ENCODE measurements at regions not wholly inside any gene's neighbourhood (a gene's known extent, or its start where the extent isn't known, plus 50 kb on each side); places are given as distances from the start of the nearest gene placed in this dataset.

- no peak overlapping the region for H3K4me3 Mint-ChIP-seq
- H3K27me3 Mint-ChIP-seq, result peaks cover 22% of the 10 kb centered on the region
- no peak for DNase-seq
- H3K36me3 Mint-ChIP-seq (ENCODE audit: low read depth), result no peaks in the 10 kb centered on the region
- H3K4me1 Mint-ChIP-seq, result no peaks in the 10 kb centered on the region
- ChIA-PET POLR2A (no interaction called here), CTCF (no interaction called here)
- no peaks in the 10 kb centered on the region for H3K9me3 Mint-ChIP-seq
- H3K27ac Mint-ChIP-seq, result no peak overlapping the region
Observed at GRCh38 chr13:29688193-29688592, 92.7 kb upstream of the SLC7A1 start.

GRCh38 chr13:29684441-29684840 is 89.0 kb upstream of the SLC7A1 start:
- CTCF ChIA-PET, result no interaction called here
- Mint-ChIP-seq H3K36me3 (ENCODE audit: low read depth) (no peaks in the 10 kb centered on the region), H3K4me3 (no peak overlapping the region), H3K27me3 (peaks cover 21% of the 10 kb centered on the region), H3K9me3 (no peaks in the 10 kb centered on the region), H3K27ac (no peak overlapping the region), H3K4me1 (no peaks in the 10 kb centered on the region)
- no peak for DNase-seq
- POLR2A ChIA-PET, result no interaction called here

- no peaks in the 10 kb centered on the region for H3K4me1 Mint-ChIP-seq
- no peak overlapping the region for H3K4me3 Mint-ChIP-seq
- DNase-seq, result no peak
- H3K27me3 Mint-ChIP-seq, result peaks cover 20% of the 10 kb centered on the region
- ChIA-PET CTCF (interaction anchor here (1.2 kb wide), 1 partner anchor 12 kb away, joined by 3 read pairs; no protein-coding TSS in a partner anchor), POLR2A (no interaction called here)
- no peaks in the 10 kb centered on the region for H3K36me3 Mint-ChIP-seq (ENCODE audit: low read depth)
- no peaks in the 10 kb centered on the region for H3K9me3 Mint-ChIP-seq
- no peak overlapping the region for H3K27ac Mint-ChIP-seq
Observed at GRCh38 chr13:29683041-29683440, 87.6 kb upstream of the SLC7A1 start.

DNA sequence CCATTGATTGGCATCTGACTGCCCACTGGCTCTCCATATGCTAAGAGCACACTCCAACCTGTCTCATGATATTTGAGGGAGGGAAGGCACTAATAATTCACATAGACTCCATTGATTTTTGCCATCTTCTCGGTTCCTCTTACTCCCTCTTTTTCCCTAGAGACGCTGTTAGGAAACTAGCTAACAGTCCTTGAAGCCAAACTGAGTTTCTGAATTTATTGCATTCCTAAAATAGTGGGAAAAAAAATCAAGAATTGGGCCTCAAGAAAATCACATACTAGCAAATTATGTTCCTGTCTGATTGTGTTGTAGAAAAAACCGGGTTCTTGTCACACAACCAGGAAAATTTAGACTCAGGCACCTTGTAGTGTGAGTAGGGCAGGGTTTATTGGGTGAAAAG is 86.4 kb upstream of the SLC7A1 start:
- CTCF ChIA-PET, result no interaction called here
- no peak overlapping the region for H3K4me3 Mint-ChIP-seq
- H3K27me3 Mint-ChIP-seq, result peaks cover 15% of the 10 kb centered on the region
- no peak overlapping the region for H3K27ac Mint-ChIP-seq
- H3K4me1 Mint-ChIP-seq, result no peaks in the 10 kb centered on the region
- H3K36me3 Mint-ChIP-seq (ENCODE audit: low read depth), result no peaks in the 10 kb centered on the region
- POLR2A ChIA-PET, result no interaction called here
- no peak for DNase-seq
- no peaks in the 10 kb centered on the region for H3K9me3 Mint-ChIP-seq

GRCh38 chr13:29679396-29680053 is 84.0 kb upstream of the SLC7A1 start:
- CTCF ChIA-PET, result no interaction called here
- no peaks in the 10 kb centered on the region for H3K36me3 Mint-ChIP-seq (ENCODE audit: low read depth)
- no peak overlapping the region for H3K4me3 Mint-ChIP-seq
- H3K27me3 Mint-ChIP-seq, result peaks cover 12% of the 10 kb centered on the region
- no peak overlapping the region for H3K27ac Mint-ChIP-seq
- DNase-seq, result no peak
- H3K4me1 Mint-ChIP-seq, result no peaks in the 10 kb centered on the region
- no peaks in the 10 kb centered on the region for H3K9me3 Mint-ChIP-seq
- POLR2A ChIA-PET, result no interaction called here

GRCh38 chr13:29677627-29678026 is 82.1 kb upstream of the SLC7A1 start:
- H3K36me3 Mint-ChIP-seq (ENCODE audit: low read depth), result no peaks in the 10 kb centered on the region
- DNase-seq, result no peak
- ChIA-PET CTCF (no interaction called here), POLR2A (no interaction called here)
- H3K27me3 Mint-ChIP-seq, result peaks cover 13% of the 10 kb centered on the region
- no peak overlapping the region for H3K27ac Mint-ChIP-seq
- H3K4me1 Mint-ChIP-seq, result no peaks in the 10 kb centered on the region
- H3K4me3 Mint-ChIP-seq, result no peak overlapping the region
- H3K9me3 Mint-ChIP-seq, result no peaks in the 10 kb centered on the region

- no peak for DNase-seq
- CTCF ChIA-PET, result interaction anchor here (1.1 kb wide), 1 partner anchor 169 kb away, joined by 4 read pairs; no protein-coding TSS in a partner anchor
- Mint-ChIP-seq H3K36me3 (ENCODE audit: low read depth) (no peaks in the 10 kb centered on the region), H3K4me1 (no peaks in the 10 kb centered on the region), H3K9me3 (no peaks in the 10 kb centered on the region), H3K27ac (no peak overlapping the region), H3K27me3 (peaks cover 9% of the 10 kb centered on the region), H3K4me3 (no peak overlapping the region)
- POLR2A ChIA-PET, result no interaction called here
Observed at GRCh38 chr13:29676941-29677452, 81.5 kb upstream of the SLC7A1 start.

GRCh38 chr13:29676535-29676934 is 81.0 kb upstream of the SLC7A1 start:
- no peak overlapping the region for H3K27ac Mint-ChIP-seq
- no peaks in the 10 kb centered on the region for H3K9me3 Mint-ChIP-seq
- POLR2A ChIA-PET, result no interaction called here
- CTCF ChIA-PET, result interaction anchor here (1.1 kb wide), 1 partner anchor 169 kb away, joined by 4 read pairs; no protein-coding TSS in a partner anchor
- DNase-seq, result no peak
- no peak overlapping the region for H3K4me3 Mint-ChIP-seq
- peaks cover 9% of the 10 kb centered on the region for H3K27me3 Mint-ChIP-seq
- no peaks in the 10 kb centered on the region for H3K36me3 Mint-ChIP-seq (ENCODE audit: low read depth)
- H3K4me1 Mint-ChIP-seq, result no peaks in the 10 kb centered on the region

- Mint-ChIP-seq H3K4me1 (no peaks in the 10 kb centered on the region), H3K9me3 (no peaks in the 10 kb centered on the region), H3K36me3 (ENCODE audit: low read depth) (no peaks in the 10 kb centered on the region), H3K27ac (no peak overlapping the region), H3K27me3 (peaks cover 9% of the 10 kb centered on the region), H3K4me3 (no peak overlapping the region)
- ChIA-PET CTCF (no interaction called here), POLR2A (no interaction called here)
- no peak for DNase-seq
Observed at GRCh38 chr13:29674532-29674931, 79.0 kb upstream of the SLC7A1 start.

- DNase-seq, result no peak
- H3K4me1 Mint-ChIP-seq, result no peaks in the 10 kb centered on the region
- peaks cover 11% of the 10 kb centered on the region for H3K9me3 Mint-ChIP-seq
- H3K27ac Mint-ChIP-seq, result no peak overlapping the region
- H3K36me3 Mint-ChIP-seq (ENCODE audit: low read depth), result peaks cover 5% of the 10 kb centered on the region
- peaks cover 30% of the 10 kb centered on the region for H3K27me3 Mint-ChIP-seq
- no peak overlapping the region for H3K4me3 Mint-ChIP-seq
- CTCF ChIA-PET, result no interaction called here
- POLR2A ChIA-PET, result no interaction called here
Observed at GRCh38 chr13:29664591-29664990, 69.1 kb upstream of the SLC7A1 start.

DNA sequence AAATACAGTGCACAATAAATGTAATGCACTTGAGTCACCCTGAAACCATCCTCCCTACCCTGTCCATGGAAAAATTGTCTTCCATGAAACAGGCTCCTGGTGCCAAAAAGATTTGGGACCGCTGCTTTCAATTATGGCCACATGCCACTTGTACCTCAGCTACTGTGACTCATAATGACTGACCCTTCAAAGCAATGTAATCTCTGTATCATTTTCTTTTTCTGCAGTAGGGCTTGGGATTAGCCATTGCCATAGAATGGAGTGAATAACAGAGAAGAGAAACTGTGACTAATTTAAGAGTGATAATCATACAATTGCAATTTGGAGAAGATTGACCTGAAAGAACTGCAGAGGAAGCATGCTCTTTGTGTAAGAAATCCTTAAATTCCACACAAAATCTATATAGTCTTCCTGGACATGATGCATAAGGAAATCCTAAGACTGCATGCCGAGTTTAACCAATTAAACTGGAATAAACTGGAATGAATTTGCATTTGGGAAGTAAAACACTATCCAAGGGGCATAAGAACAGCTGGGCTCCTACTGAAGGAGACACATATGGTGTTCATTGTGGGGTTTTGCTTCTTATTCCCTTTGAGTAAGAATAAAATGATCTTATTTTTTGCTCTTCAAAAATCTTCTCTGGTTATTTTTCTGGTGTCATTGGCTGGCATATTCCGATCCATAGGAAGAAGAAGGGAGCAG is 59.5 kb upstream of the SLC7A1 start:
- H3K4me3 Mint-ChIP-seq, result no peak overlapping the region

GRCh38 chr13:29654384-29654783 is 58.9 kb upstream of the SLC7A1 start:
- Mint-ChIP-seq H3K27ac (no peak overlapping the region), H3K4me3 (no peak overlapping the region), H3K27me3 (no peaks in the 10 kb centered on the region), H3K9me3 (peaks cover 5% of the 10 kb centered on the region), H3K4me1 (no peaks in the 10 kb centered on the region), H3K36me3 (ENCODE audit: low read depth) (no peaks in the 10 kb centered on the region)
- POLR2A ChIA-PET, result no interaction called here
- CTCF ChIA-PET, result no interaction called here
- no peak for DNase-seq

More for the DNA sequence above, 59.5 kb upstream of the SLC7A1 start:
- CTCF ChIA-PET, result no interaction called here
- Mint-ChIP-seq H3K27ac (no peak overlapping the region), H3K9me3 (peaks cover 10% of the 10 kb centered on the region), H3K27me3 (peaks cover 2% of the 10 kb centered on the region), H3K36me3 (ENCODE audit: low read depth) (no peaks in the 10 kb centered on the region), H3K4me1 (no peaks in the 10 kb centered on the region)
- POLR2A ChIA-PET, result no interaction called here
- no peak for DNase-seq

GRCh38 chr13:29648760-29649159 is 53.3 kb upstream of the SLC7A1 start:
- ChIA-PET POLR2A (no interaction called here), CTCF (no interaction called here)
- Mint-ChIP-seq H3K27me3 (peaks cover 2% of the 10 kb centered on the region), H3K36me3 (ENCODE audit: low read depth) (no peaks in the 10 kb centered on the region), H3K9me3 (no peaks in the 10 kb centered on the region), H3K4me1 (peaks cover 5% of the 10 kb centered on the region), H3K4me3 (no peak overlapping the region), H3K27ac (no peak overlapping the region)
- DNase-seq, result no peak
